Omental fat pad (tissue), 3 donors: ENCODE measurements at regions not wholly inside any gene's neighbourhood (a gene's known extent, or its start where the extent isn't known, plus 50 kb on each side); places are given as distances from the start of the nearest gene placed in this dataset.

Experiments used
- ATAC-seq: fragments of 150-250 bp; one replicate; pipeline ENCODE4 v1.9.1; 2016; ENCODE audit warnings: mild to moderate bottlenecking, moderate library complexity; ENCODE audit not compliant: low FRiP score
- DNase-seq: peaks from one replicate; pipeline ENCODE4 v3.0.0-alpha.2; 2019; ENCODE audit warnings: low spot score
- TF ChIP-seq, protein P1 (sequence below), 3 donors: fragments of 450-650 bp; IDR thresholded peaks; one replicate each; pipeline ENCODE4 v1.5.1; 2016 to 2017; ENCODE audit warnings: antibody characterized with exemption in 3 of 3, mild to moderate bottlenecking in 3 of 3, moderate library complexity in 2 of 3

DNA sequence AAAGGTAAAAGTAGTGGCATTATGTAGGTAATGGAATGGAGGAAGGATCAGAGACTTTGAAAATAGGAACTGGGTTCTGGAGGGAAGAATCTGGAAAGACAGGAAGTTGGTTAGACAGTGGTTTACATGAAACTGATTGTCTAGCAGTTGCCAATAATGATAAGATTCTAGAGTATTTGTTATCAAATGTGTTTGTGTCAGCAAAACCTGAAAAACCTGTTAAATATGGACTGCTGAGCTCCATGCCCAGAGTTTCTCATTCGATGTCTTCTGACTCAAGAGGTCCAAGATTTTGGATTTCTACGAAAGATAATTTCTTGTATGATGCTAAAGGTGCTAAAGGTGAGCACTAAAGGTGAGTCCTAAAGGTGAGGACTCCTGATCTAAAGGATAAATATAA lies 515.0 kb upstream of the TUSC1 start:
- no peak for ATAC-seq
- TF ChIP-seq, protein P1, sequence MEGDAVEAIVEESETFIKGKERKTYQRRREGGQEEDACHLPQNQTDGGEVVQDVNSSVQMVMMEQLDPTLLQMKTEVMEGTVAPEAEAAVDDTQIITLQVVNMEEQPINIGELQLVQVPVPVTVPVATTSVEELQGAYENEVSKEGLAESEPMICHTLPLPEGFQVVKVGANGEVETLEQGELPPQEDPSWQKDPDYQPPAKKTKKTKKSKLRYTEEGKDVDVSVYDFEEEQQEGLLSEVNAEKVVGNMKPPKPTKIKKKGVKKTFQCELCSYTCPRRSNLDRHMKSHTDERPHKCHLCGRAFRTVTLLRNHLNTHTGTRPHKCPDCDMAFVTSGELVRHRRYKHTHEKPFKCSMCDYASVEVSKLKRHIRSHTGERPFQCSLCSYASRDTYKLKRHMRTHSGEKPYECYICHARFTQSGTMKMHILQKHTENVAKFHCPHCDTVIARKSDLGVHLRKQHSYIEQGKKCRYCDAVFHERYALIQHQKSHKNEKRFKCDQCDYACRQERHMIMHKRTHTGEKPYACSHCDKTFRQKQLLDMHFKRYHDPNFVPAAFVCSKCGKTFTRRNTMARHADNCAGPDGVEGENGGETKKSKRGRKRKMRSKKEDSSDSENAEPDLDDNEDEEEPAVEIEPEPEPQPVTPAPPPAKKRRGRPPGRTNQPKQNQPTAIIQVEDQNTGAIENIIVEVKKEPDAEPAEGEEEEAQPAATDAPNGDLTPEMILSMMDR (IDR thresholded peaks at IDR 0.05) = no peak
- no peak for DNase-seq

DNA sequence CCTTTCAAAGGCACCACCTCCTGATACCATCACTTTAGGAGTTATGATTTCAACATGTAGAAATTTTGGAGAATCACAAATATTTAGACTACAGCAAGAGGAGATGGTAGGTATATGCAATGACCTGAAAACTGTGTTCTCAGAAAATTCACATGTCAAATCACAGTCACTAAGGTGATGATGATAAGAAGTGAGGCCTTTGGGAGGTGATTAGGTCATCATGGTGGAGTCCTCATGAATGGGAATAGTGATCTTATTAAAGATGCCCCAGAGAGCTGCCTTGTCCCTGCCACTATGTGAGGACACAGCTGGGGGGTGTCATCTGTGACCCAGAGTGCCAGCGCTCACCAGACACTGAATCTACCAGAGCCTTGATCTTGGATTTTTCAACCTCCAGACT lies 513.5 kb upstream of the TUSC1 start:
- TF ChIP-seq, protein P1 (IDR thresholded peaks at IDR 0.05) = no peak
- DNase-seq (no peak), ATAC-seq (no peak)

DNA sequence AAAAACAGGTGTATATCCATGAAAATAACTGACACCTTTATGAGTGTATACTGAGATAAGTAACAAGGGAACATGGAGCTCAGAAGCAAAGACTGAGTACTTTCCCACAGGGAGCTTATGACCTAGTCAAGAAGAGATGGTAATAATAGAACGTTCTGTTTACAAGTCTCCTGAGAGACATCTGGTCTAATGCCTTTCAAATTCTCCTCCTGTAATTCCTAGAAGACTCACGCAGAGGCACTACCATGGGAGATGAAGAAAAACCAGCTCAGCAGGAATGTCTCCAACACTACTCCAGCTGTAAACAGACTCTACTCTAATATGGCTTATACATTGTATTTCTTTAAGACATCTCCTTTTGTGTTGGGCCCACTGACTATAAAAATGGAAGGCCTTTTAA lies 503.6 kb upstream of the TUSC1 start:
- TF ChIP-seq, protein P1 (IDR thresholded peaks at IDR 0.05) = no peak
- DNase-seq (no peak), ATAC-seq (no peak)

DNA sequence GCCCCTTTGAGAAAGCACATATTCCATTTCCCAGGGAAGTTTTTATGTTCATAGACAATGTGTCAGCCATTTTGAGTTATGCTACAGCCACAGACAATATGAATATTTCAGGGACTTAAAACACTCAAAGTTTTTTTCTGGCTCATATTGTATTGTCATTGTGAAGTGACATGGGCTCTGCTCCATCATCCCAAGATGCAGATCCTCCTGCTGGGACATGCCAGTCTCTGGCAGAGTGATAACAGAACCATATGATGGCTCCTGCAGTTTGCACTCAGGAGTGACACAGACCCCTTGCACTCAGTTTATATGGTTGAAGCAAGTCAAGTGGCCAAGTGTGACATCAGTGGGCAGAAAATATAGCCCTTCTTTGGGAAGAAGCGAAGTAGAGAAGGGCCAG lies 498.4 kb upstream of the TUSC1 start:
- ATAC-seq (no peak), DNase-seq (no peak)
- TF ChIP-seq, protein P1 (IDR thresholded peaks at IDR 0.05) = no peak

DNA sequence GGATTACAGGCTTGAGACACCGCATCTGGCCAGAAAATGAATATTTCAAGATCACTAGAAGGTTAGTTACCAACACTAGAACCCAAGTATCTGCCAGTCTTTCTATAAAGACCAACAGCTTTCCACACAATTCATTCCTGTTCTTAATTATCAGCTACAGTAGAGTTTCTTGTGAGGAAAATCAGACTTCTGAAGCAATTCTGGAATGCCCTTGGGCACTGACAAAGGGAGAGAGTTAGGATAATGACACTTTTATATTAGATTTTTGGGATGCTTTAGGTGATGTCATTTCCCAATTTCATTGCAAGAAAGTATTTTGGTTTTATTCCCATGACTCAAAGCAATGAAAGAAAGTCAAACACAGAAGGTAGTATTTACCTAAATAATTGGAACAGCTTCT lies 497.0 kb upstream of the TUSC1 start:
- TF ChIP-seq, protein P1 (IDR thresholded peaks at IDR 0.05) = no peak
- DNase-seq (no peak), ATAC-seq (no peak)

DNA sequence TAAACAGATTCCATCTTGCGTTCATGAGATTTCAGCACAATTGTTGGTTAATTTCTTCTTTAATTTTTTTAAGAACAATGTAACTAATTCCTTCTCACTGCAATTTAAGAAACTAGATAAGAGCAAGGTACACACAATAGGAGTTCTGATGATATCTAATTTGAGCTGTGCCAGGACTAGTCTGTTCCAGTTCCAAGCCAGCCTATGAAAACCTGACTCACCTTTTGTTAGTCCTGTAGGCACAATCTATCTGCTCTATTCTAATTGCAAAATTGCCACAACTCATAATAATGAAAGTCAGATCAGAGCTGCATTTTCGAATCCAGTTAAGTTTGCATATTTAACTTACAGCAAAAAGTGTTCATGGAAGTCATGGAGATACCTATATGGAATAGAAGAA lies 494.1 kb upstream of the TUSC1 start:
- no peak for ATAC-seq
- DNase-seq = no peak
- TF ChIP-seq, protein P1 (IDR thresholded peaks at IDR 0.05) = no peak

DNA sequence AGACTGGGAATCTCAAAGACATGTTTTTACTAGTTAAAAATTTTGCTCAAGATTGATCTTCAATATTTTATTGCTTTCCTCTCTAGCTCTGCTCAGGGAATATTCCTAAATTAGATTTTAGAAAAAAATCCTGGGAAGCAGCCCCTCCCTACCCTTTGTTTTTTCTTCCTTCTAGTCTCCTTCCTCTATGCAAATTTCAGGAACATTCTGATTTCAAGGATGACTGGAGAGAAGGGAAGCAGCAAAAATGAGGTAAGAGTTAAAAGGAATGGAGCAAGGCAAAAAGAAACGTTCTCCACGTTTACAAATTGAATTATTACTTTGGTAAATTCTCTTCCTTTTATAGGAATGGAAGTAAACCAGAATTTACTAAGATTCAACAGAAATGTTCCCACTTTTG lies 493.4 kb upstream of the TUSC1 start:
- ATAC-seq = no peak
- DNase-seq = no peak
- TF ChIP-seq, protein P1 (IDR thresholded peaks at IDR 0.05) = no peak
